Ectodermal cell (in vitro differentiated cells): ENCODE measurements at regions not wholly inside any gene's neighbourhood (a gene's known extent, or its start where the extent isn't known, plus 50 kb on each side); places are given as distances from the start of the nearest gene placed in this dataset.
"Not testable (repeated sequence)": the region's sequence is repeated elsewhere in the genome, so short reads cannot be mapped to it uniquely, and the experiment has no call there.

Source experiments
- H3K27ac ChIP-seq: 2 replicates; pipeline ENCODE4 v1.7.0; 2013; ENCODE audit warnings: mild to moderate bottlenecking, low read depth, low read length; ENCODE audit not compliant: insufficient read depth, poor library complexity, severe bottlenecking
- H3K27me3 ChIP-seq: 2 replicates; pipeline ENCODE4 v1.7.0; 2013; ENCODE audit warnings: mild to moderate bottlenecking, low read length; ENCODE audit not compliant: insufficient read depth, control insufficient read depth, poor library complexity, severe bottlenecking
- H3K36me3 ChIP-seq: one replicate; pipeline ENCODE4 v1.7.0; 2013; ENCODE audit warnings: low read length; ENCODE audit not compliant: control insufficient read depth, insufficient read depth
- H3K4me1 ChIP-seq: one replicate; pipeline ENCODE4 v1.7.0; 2013; ENCODE audit warnings: low read length; ENCODE audit not compliant: control insufficient read depth, insufficient read depth
- H3K4me3 ChIP-seq: 2 replicates; pipeline ENCODE4 v1.7.0; 2013; ENCODE audit warnings: low read depth, low read length, control low read depth; ENCODE audit not compliant: insufficient read depth
- H3K9me3 ChIP-seq: 2 replicates; pipeline ENCODE4 v1.7.0; 2013; ENCODE audit warnings: mild to moderate bottlenecking, low read length, moderate library complexity; ENCODE audit not compliant: control insufficient read depth
- WGBS, 2 experiments: methylation state at CpG; one replicate each; pipeline ENCODE4 v1.1.7; 2013; ENCODE audit warnings: missing lambda C conversion rate in 2 of 2; 5-methylcytosine and 5-hydroxymethylcytosine counted together

GRCh38 chr1:193437785-193438184 lies 251.4 kb upstream of the B3GALT2 start:
- no peaks in the 10 kb centered on the region for H3K27me3 ChIP-seq
- no peaks in the 10 kb centered on the region for H3K4me1 ChIP-seq
- H3K36me3 ChIP-seq = no peaks in the 10 kb centered on the region
- peaks cover 4% of the 10 kb centered on the region for H3K9me3 ChIP-seq
- H3K4me3 ChIP-seq = no peak overlapping the region
- no peak overlapping the region for H3K27ac ChIP-seq

- WGBS, 2 experiments = 95 to 97% methylated on average over 13 to 14 of the region's 19 CpGs
- H3K9me3 ChIP-seq = not testable (repeated sequence)
Measured at GRCh38 chr1:193437333-193437732, 250.9 kb upstream of the B3GALT2 start.

GRCh38 chr1:193435781-193436180 lies 249.4 kb upstream of the B3GALT2 start:
- Histone ChIP-seq H3K4me3 (no peak overlapping the region), H3K9me3 (peaks cover 4% of the 10 kb centered on the region), H3K27ac (no peak overlapping the region), H3K27me3 (no peaks in the 10 kb centered on the region), H3K4me1 (no peaks in the 10 kb centered on the region), H3K36me3 (no peaks in the 10 kb centered on the region)
- 87 to 90% methylated on average over 1 of the region's 1 CpG for WGBS, 2 experiments

More at GRCh38 chr1:193437333-193437732, 250.9 kb upstream of the B3GALT2 start:
- not testable (repeated sequence) for H3K4me3 ChIP-seq, H3K36me3 ChIP-seq, H3K27me3 ChIP-seq, H3K4me1 ChIP-seq, H3K27ac ChIP-seq

DNA sequence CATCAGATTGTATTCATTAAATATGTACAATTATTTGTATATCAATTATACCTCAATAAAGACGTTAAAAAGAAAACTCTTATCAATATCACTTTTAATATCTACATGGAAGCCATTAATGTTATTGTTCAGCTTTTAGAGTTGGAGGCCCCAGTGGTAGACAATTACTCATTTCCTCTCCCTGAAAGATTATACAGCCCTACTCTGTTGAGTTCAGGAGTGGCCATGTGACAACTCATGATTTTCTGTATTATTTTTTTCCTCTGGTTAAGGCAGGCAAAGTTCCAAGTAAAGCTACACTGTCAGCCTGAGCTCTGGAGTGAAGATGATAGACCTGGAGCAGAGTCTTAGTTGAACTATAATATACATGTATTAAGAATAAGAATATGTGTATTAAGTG lies 247.9 kb upstream of the B3GALT2 start:
- no peak overlapping the region for H3K27ac ChIP-seq
- peaks cover 4% of the 10 kb centered on the region for H3K9me3 ChIP-seq
- H3K4me3 ChIP-seq = no peak overlapping the region
- 88% methylated on average over 1 of the region's 1 CpG; no CpG with 5 or more reads in 1 of the 2 experiments for WGBS, 2 experiments
- H3K4me1 ChIP-seq = no peaks in the 10 kb centered on the region
- no peaks in the 10 kb centered on the region for H3K36me3 ChIP-seq
- H3K27me3 ChIP-seq = no peaks in the 10 kb centered on the region

DNA sequence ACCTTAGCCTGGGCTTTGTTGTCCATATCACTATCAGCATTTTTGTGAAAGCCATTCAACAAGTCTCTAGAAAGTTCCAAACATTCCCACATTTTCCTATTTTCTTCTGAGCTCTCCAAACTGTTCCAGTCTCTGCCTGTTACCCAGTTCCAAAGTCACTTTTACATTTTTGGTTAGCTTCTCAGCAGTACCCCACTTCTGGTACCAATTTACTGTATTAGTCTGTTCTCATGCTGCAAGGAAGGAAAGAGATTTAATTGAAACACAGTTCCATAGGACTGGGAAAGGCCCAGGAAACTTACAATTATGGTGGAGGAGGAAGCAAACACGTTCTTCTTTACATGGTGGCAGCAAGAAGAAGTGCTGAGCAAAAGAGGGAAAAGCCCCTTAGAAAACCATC lies 247.2 kb upstream of the B3GALT2 start:
- Histone ChIP-seq H3K9me3 (peaks cover 4% of the 10 kb centered on the region), H3K4me1 (no peaks in the 10 kb centered on the region), H3K4me3 (no peak overlapping the region), H3K27ac (no peak overlapping the region), H3K36me3 (no peaks in the 10 kb centered on the region), H3K27me3 (no peaks in the 10 kb centered on the region)
- 78 to 79% methylated on average over 1 of the region's 1 CpG for WGBS, 2 experiments

DNA sequence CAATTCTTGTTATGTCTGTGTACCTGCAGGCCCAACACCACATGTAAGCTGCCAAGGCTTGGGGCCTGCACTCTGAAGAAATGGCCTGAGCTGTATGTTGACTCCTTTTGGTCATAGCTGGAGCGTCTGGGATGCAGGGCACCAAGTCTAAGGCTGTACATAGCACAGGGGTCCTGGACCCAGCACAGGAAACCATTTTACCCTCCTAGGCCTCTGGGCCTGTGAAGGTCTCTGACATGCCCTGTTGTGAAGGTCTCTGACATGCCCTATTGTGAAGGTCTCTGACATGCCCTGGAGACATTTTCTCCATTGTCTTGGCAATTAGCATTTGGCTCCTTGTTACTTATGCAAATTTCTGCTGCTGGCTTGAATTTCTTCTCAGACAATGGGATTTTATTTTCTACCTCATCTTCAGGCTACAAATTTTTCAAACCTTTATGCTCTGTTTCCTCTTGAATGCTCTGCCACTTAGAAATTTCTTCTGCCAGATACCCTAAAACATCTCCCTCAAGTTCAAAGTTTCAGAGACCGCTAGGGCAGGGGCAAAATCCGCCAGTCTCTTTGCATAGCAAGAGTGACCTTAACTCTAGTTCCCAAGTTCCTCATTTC lies 246.7 kb upstream of the B3GALT2 start:
- Histone ChIP-seq H3K4me1 (no peaks in the 10 kb centered on the region), H3K9me3 (peaks cover 4% of the 10 kb centered on the region), H3K27me3 (no peaks in the 10 kb centered on the region), H3K27ac (no peak overlapping the region), H3K36me3 (no peaks in the 10 kb centered on the region), H3K4me3 (no peak overlapping the region)
- WGBS, 2 experiments = 87 to 92% methylated on average over 3 of the region's 3 CpGs

- Histone ChIP-seq H3K4me3 (no peak overlapping the region), H3K36me3 (no peaks in the 10 kb centered on the region), H3K4me1 (no peaks in the 10 kb centered on the region), H3K27me3 (no peaks in the 10 kb centered on the region), H3K27ac (no peak overlapping the region), H3K9me3 (peaks cover 4% of the 10 kb centered on the region)
- WGBS, 2 experiments = 91 to 97% methylated on average over 2 of the region's 2 CpGs
Measured at GRCh38 chr1:193431265-193431977, 245.0 kb upstream of the B3GALT2 start.

DNA sequence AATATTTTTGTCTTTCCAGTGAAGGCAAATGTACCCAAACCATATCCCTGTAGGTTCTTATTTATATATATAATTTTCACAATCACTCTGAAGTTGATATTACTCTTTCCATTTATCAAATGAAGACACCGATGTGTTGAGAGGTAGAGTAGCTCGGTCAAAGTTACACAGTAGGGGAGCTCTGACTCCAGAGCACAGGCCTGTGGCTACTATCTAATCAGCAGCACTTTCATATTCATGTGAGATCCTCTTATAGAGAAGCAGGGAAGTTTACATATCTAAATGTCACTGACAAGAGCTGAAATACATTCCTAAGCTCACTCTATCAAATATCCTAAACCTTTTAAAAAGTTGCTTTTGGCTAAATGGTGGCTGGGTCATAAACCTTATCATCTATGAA lies 241.1 kb upstream of the B3GALT2 start:
- Histone ChIP-seq H3K36me3 (no peaks in the 10 kb centered on the region), H3K4me1 (no peaks in the 10 kb centered on the region), H3K4me3 (no peak overlapping the region), H3K9me3 (peaks cover 3% of the 10 kb centered on the region), H3K27ac (no peak overlapping the region), H3K27me3 (no peaks in the 10 kb centered on the region)
- 96% methylated on average over 2 of the region's 2 CpGs; no CpG with 5 or more reads in 1 of the 2 experiments for WGBS, 2 experiments

GRCh38 chr1:193426061-193426460 lies 239.6 kb upstream of the B3GALT2 start:
- Histone ChIP-seq H3K36me3 (no peaks in the 10 kb centered on the region), H3K27ac (no peak overlapping the region)
- 87 to 93% methylated on average over 1 of the region's 2 CpGs for WGBS, 2 experiments

GRCh38 chr1:193421487-193421886 lies 235.1 kb upstream of the B3GALT2 start:
- Histone ChIP-seq H3K27ac (no peak overlapping the region), H3K4me1 (peaks cover 6% of the 10 kb centered on the region), H3K36me3 (no peaks in the 10 kb centered on the region), H3K4me3 (no peak overlapping the region), H3K9me3 (peaks cover 3% of the 10 kb centered on the region), H3K27me3 (no peaks in the 10 kb centered on the region)
- 84 to 85% methylated on average over 4 of the region's 4 CpGs for WGBS, 2 experiments

More at GRCh38 chr1:193426061-193426460, 239.6 kb upstream of the B3GALT2 start:
- Histone ChIP-seq H3K27me3 (no peaks in the 10 kb centered on the region), H3K4me1 (no peaks in the 10 kb centered on the region), H3K9me3 (peaks cover 3% of the 10 kb centered on the region), H3K4me3 (no peak overlapping the region)
